Upper lobe of left lung (tissue), 4 donors: ENCODE measurements at regions not wholly inside any gene's neighbourhood (a gene's known extent, or its start where the extent isn't known, plus 50 kb on each side); places are given as distances from the start of the nearest gene placed in this dataset.

Experiments used
- POLR2A ChIP-seq, 4 donors: fragments of 450-650 bp; IDR thresholded peaks; one replicate each; pipeline ENCODE4 v1.5.1; 2016 to 2017; ENCODE audit warnings: antibody characterized with exemption in 4 of 4, mild to moderate bottlenecking in 2 of 4
- POLR2AphosphoS5 ChIP-seq, 2 donors: sonication (generic); formaldehyde crosslinking; IDR thresholded peaks; one replicate each; pipeline ENCODE4 v1.5.1; 2017; ENCODE audit warnings: antibody characterized with exemption in 2 of 2
- TF ChIP-seq, protein P1 (sequence below), 6 experiments: fragments of 450-650 bp in 4 of 6; fragments of 200-600 bp in 2 of 6; sonication (generic) in 2 of 6; IDR thresholded peaks; one replicate each; pipeline ENCODE4 v1.5.1; 2016 to 2019; ENCODE audit warnings: antibody characterized with exemption in 6 of 6

DNA sequence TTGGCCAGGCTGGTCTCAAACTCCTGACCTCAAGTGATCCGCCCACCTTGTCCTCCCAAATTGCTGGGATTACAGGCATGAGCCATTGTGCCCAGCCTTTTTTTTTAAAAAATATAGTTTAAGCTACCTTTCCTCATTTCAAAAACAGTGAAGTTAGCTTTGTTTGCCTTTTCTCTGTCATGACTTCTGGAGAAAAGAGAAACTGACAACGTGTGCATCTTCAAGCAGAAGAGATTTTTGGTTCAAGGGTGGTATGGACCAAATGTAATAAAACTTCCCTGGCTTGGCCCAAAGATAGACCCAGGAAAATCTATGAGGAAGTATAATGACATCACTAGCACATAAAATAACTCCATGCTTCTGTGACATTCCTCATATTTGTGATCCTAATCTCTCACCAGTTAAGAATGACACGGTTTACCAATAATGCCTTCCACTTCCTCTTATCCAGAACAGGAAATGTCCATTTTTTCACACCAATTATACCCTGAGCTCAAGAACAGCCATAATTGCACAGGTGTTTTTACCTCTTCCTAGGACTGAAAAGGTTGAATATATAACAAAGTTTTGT, 781.2 kb upstream of the NR2F2 start:
- TF ChIP-seq POLR2A (IDR thresholded peaks at IDR 0.05): no peak
- TF ChIP-seq, protein P1, sequence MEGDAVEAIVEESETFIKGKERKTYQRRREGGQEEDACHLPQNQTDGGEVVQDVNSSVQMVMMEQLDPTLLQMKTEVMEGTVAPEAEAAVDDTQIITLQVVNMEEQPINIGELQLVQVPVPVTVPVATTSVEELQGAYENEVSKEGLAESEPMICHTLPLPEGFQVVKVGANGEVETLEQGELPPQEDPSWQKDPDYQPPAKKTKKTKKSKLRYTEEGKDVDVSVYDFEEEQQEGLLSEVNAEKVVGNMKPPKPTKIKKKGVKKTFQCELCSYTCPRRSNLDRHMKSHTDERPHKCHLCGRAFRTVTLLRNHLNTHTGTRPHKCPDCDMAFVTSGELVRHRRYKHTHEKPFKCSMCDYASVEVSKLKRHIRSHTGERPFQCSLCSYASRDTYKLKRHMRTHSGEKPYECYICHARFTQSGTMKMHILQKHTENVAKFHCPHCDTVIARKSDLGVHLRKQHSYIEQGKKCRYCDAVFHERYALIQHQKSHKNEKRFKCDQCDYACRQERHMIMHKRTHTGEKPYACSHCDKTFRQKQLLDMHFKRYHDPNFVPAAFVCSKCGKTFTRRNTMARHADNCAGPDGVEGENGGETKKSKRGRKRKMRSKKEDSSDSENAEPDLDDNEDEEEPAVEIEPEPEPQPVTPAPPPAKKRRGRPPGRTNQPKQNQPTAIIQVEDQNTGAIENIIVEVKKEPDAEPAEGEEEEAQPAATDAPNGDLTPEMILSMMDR (IDR thresholded peaks at IDR 0.05): no peak
- no peak for TF ChIP-seq POLR2AphosphoS5 (IDR thresholded peaks at IDR 0.05)
